ENCODE measurements at regions not wholly inside any gene's neighbourhood (a gene's known extent, or its start where the extent isn't known, plus 50 kb on each side); places are given as distances from the start of the nearest gene placed in this dataset.

DNA sequence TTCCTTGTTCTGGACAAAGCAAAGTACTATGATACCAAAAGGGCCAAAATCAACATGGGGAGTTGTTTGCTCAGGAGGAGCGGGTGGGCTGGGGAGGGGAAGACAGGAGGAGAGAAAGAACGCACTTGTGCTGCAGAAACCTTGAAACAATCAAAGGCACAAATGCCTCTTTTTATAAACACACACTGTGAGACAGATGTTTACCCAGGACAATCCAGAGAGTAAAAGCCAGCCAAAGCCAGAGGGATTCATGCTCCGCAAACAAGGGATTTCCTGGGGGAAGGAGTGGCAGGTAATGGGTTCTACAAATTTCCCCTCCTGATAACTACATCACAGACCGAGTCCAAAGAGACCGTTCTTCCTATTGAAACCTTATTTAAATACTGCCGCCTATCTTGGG is 323.5 kb upstream of the SKOR2 start:
- TF ChIP-seq, protein P1, sequence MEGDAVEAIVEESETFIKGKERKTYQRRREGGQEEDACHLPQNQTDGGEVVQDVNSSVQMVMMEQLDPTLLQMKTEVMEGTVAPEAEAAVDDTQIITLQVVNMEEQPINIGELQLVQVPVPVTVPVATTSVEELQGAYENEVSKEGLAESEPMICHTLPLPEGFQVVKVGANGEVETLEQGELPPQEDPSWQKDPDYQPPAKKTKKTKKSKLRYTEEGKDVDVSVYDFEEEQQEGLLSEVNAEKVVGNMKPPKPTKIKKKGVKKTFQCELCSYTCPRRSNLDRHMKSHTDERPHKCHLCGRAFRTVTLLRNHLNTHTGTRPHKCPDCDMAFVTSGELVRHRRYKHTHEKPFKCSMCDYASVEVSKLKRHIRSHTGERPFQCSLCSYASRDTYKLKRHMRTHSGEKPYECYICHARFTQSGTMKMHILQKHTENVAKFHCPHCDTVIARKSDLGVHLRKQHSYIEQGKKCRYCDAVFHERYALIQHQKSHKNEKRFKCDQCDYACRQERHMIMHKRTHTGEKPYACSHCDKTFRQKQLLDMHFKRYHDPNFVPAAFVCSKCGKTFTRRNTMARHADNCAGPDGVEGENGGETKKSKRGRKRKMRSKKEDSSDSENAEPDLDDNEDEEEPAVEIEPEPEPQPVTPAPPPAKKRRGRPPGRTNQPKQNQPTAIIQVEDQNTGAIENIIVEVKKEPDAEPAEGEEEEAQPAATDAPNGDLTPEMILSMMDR (IDR thresholded peaks at IDR 0.05; ENCODE audit: insufficient read depth, low read length, poor library complexity, severe bottlenecking), result no peak
- TF ChIP-seq EZH2phosphoT487 (conservative IDR thresholded peaks at IDR 0.05; ENCODE audit: low read length), result no peak
